Caco-2 (cell line): ENCODE measurements at regions not wholly inside any gene's neighbourhood (a gene's known extent, or its start where the extent isn't known, plus 50 kb on each side); places are given as distances from the start of the nearest gene placed in this dataset.

ENCODE experiments used
- BruUV-seq: library from RNA; stranded (reverse); fragments of 400-500 nt; replicated peaks from 2 replicates; lab custom pipeline; 2021; lab: Mats Ljungman, UMichigan
- CTCF ChIA-PET: fragments of 300-600 bp; sonication (Branson Sonifier 250); formaldehyde crosslinking; loops from one replicate; lab custom pipeline; 2022; ENCODE audit warnings: antibody characterized with exemption; lab: Charles Lee
- POLR2A ChIA-PET: fragments of 300-600 bp; sonication (Branson Sonifier 250); formaldehyde crosslinking; loops from one replicate; lab custom pipeline; 2022; ENCODE audit warnings: antibody characterized with exemption; lab: Charles Lee
- DNase-seq, 2 experiments: peaks; one replicate each; pipeline versions ENCODE4 v3.0.0 to v3.0.0-alpha.2; 2020 to 2022
- H3K27me3 ChIP-seq: replicated peaks from 2 replicates; pipeline ENCODE4 v1.6.0; 2011; ENCODE audit warnings: low read length; ENCODE audit not compliant: control insufficient read depth, insufficient read depth
- H3K36me3 ChIP-seq: 2 replicates; pipeline ENCODE4 v1.5.1; 2011; ENCODE audit warnings: low read length; ENCODE audit not compliant: control insufficient read depth, insufficient read depth
- H3K4me1 ChIP-seq: fragments of 250-450 bp; sonication (Bioruptor Pico); 2 replicates; pipeline ENCODE4 v1.5.1; 2020; ENCODE audit warnings: mild to moderate bottlenecking
- H3K4me3 ChIP-seq: 2 replicates; pipeline ENCODE4 v1.5.1; 2011; ENCODE audit warnings: low read depth, mild to moderate bottlenecking, control low read depth, low read length
- H3K9me3 ChIP-seq: fragments of 250-450 bp; sonication (Bioruptor Pico); 2 replicates; pipeline ENCODE4 v1.5.1; 2020; ENCODE audit warnings: mild to moderate bottlenecking, moderate library complexity
- H3K27ac Mint-ChIP-seq: one replicate; pipeline ENCODE4 v1.8.0; 2022; ENCODE audit warnings: mixed read lengths; ENCODE audit not compliant: unreplicated experiment
- H3K27me3 Mint-ChIP-seq: one replicate; pipeline ENCODE4 v1.8.0; 2022; ENCODE audit warnings: mixed read lengths; ENCODE audit not compliant: insufficient read depth, unreplicated experiment
- H3K36me3 Mint-ChIP-seq: one replicate; pipeline ENCODE4 v1.8.0; 2022; ENCODE audit warnings: mild to moderate bottlenecking, mixed read lengths; ENCODE audit not compliant: insufficient read depth, unreplicated experiment
- H3K4me1 Mint-ChIP-seq: one replicate; pipeline ENCODE4 v1.8.0; 2022; ENCODE audit warnings: low read depth, mixed read lengths; ENCODE audit not compliant: unreplicated experiment
- H3K4me3 Mint-ChIP-seq: one replicate; pipeline ENCODE4 v1.8.0; 2022; ENCODE audit warnings: mild to moderate bottlenecking, moderate library complexity, mixed read lengths; ENCODE audit not compliant: unreplicated experiment
- H3K9me3 Mint-ChIP-seq: one replicate; pipeline ENCODE4 v1.8.0; 2022; ENCODE audit warnings: mixed read lengths; ENCODE audit not compliant: unreplicated experiment
- intact Hi-C: fragments of 100-400 bp; cut with micrococcal nuclease; formaldehyde crosslinking; loops from one replicate; pipeline ENCODE4 v1.10.0; 2022; ENCODE audit not compliant: unreplicated experiment
- TF ChIP-seq, protein P1 (sequence below), 2 experiments: fragments of 200-600 bp in 1 of 2; IDR thresholded peaks; 1 replicate in 1 of 2; 2 replicates in 1 of 2; pipeline versions ENCODE4 v1.5.1 to v1.8.0; 2011 to 2022; ENCODE audit warnings: antibody characterized with exemption in 1 of 2, control low read depth in 1 of 2, inconsistent platforms in 1 of 2, low read depth in 1 of 2, low read length in 1 of 2, mild to moderate bottlenecking in 1 of 2, moderate library complexity in 1 of 2; ENCODE audit not compliant: insufficient read depth in 1 of 2, severe bottlenecking in 1 of 2, unreplicated experiment in 1 of 2

DNA sequence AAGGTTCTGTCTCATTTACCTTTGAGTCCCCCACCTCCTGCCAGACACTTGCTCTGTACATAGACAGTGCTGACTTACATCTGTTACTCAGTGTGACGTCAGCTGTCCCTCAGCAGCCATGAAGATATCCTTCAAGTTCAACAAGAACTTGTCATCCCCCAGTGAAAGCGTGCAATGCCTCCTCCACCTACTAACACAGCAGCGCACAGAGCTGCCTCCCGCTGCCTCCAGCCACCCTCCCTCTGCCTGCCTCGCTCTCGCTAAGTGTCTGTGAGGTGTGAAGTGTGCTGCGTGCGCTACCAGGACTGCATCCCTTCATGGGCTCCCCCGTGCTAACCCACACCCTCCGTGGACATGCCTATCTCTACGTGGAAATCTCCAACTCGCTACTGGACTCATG, 621.4 kb downstream of the BRD1 start:
- POLR2A ChIA-PET, result no interaction called here

DNA sequence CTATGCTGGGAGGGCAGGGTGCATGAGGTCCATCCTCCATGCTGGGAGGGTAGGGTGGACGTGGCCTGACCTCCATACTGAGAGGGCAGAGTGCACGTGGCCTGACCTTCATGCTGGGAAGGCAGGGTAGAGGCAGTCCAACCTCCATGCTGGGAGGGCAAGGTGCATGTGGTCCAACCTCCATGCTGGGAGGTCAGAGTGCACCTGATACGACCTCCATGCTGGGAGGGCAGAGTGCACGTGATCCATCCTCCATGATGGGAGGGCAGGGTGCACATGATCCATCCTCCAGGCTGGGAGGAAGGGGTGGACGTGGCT, 622.2 kb downstream of the BRD1 start:
- no peak for DNase-seq
- Histone ChIP-seq H3K4me3 (no peak overlapping the region), H3K27me3 (no peaks in the 10 kb centered on the region), H3K36me3 (no peaks in the 10 kb centered on the region), H3K9me3 (no peaks in the 10 kb centered on the region), H3K4me1 (no peaks in the 10 kb centered on the region)
- peaks cover 18% of the 10 kb centered on the region for H3K27me3 Mint-ChIP-seq
- peaks cover 4% of the 10 kb centered on the region for H3K36me3 Mint-ChIP-seq
- TF ChIP-seq, protein P1, sequence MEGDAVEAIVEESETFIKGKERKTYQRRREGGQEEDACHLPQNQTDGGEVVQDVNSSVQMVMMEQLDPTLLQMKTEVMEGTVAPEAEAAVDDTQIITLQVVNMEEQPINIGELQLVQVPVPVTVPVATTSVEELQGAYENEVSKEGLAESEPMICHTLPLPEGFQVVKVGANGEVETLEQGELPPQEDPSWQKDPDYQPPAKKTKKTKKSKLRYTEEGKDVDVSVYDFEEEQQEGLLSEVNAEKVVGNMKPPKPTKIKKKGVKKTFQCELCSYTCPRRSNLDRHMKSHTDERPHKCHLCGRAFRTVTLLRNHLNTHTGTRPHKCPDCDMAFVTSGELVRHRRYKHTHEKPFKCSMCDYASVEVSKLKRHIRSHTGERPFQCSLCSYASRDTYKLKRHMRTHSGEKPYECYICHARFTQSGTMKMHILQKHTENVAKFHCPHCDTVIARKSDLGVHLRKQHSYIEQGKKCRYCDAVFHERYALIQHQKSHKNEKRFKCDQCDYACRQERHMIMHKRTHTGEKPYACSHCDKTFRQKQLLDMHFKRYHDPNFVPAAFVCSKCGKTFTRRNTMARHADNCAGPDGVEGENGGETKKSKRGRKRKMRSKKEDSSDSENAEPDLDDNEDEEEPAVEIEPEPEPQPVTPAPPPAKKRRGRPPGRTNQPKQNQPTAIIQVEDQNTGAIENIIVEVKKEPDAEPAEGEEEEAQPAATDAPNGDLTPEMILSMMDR (IDR thresholded peaks at IDR 0.05; ENCODE audit: insufficient read depth in 1 of 2, low read depth in 1 of 2, low read length in 1 of 2, severe bottlenecking in 1 of 2, unreplicated experiment in 1 of 2), result no peak
- intact Hi-C loops, result no loop called here
- ChIA-PET POLR2A (no interaction called here), CTCF (no interaction called here)
- BruUV-seq, result no TSS peak
- no peak overlapping the region for H3K27ac Mint-ChIP-seq
- no peak overlapping the region for H3K4me3 Mint-ChIP-seq
- H3K4me1 Mint-ChIP-seq, result no peaks in the 10 kb centered on the region
- H3K9me3 Mint-ChIP-seq, result no peaks in the 10 kb centered on the region

More for the DNA sequence above, 621.4 kb downstream of the BRD1 start:
- H3K9me3 Mint-ChIP-seq, result no peaks in the 10 kb centered on the region
- H3K27ac Mint-ChIP-seq, result no peak overlapping the region
- no peaks in the 10 kb centered on the region for H3K4me1 ChIP-seq
- CTCF ChIA-PET, result no interaction called here
- intact Hi-C loops, result no loop called here
- no peak overlapping the region for H3K4me3 ChIP-seq
- no peaks in the 10 kb centered on the region for H3K4me1 Mint-ChIP-seq
- no peaks in the 10 kb centered on the region for H3K36me3 ChIP-seq
- H3K9me3 ChIP-seq, result no peaks in the 10 kb centered on the region
- peaks cover 4% of the 10 kb centered on the region for H3K36me3 Mint-ChIP-seq
- peak in 1 of 2 experiments; percentile 12 for DNase-seq
- no peaks in the 10 kb centered on the region for H3K27me3 ChIP-seq
- peaks cover 16% of the 10 kb centered on the region for H3K27me3 Mint-ChIP-seq
- H3K4me3 Mint-ChIP-seq, result no peak overlapping the region
- TF ChIP-seq, protein P1 (IDR thresholded peaks at IDR 0.05; ENCODE audit: insufficient read depth in 1 of 2, low read depth in 1 of 2, low read length in 1 of 2, severe bottlenecking in 1 of 2, unreplicated experiment in 1 of 2), result no peak
- no TSS peak for BruUV-seq

DNA sequence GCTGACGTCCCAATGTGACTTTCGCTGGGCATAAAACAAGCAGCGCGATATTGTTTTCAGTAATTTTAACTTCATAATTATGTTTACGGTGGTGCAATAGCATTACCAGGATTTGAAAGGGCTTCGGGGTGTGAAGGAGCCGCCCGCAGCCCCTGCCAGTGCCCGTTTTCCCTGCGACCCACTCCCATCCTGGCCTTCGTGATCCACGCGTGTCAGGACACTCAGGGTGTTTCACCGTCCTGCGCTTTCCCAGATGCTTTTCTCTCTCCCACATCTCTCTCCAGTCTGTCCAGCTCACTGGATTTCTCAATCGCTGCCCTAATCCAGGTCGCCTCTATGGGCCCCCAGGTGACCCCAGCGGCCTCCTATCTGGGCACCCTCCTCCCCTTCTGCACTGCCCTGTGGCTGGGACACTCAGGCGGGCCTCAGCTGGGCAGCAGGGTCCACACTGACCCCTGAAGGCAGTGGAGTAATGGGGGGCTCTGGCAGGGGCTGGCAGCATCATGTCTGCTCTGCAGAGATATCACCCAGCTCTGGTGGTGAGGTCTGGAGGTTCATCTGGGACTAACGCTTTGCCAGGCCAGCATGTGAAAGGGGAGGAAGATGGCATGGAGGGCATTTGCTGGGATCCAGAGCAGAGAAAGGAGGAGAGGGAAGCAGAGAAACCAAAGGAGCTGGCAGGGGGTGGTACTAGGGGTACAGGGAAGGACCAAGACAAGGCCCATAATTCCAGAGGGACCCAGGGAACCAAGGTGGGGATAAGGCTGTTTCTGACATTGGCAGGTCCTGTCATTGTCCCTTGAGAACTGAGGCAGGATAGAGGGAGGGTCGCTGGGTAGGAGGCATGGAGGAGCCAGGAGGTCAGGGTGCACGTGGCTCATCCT, 622.8 kb downstream of the BRD1 start:
- POLR2A ChIA-PET, result no interaction called here
- no TSS peak for BruUV-seq

More for the DNA sequence above, 622.8 kb downstream of the BRD1 start:
- TF ChIP-seq, protein P1 (IDR thresholded peaks at IDR 0.05; ENCODE audit: insufficient read depth in 1 of 2, low read depth in 1 of 2, low read length in 1 of 2, severe bottlenecking in 1 of 2, unreplicated experiment in 1 of 2), result no peak
- no peak overlapping the region for H3K27ac Mint-ChIP-seq
- no peaks in the 10 kb centered on the region for H3K36me3 ChIP-seq
- DNase-seq, result peak in 1 of 2 experiments; percentile 13
- H3K4me3 ChIP-seq, result no peak overlapping the region
- H3K27me3 Mint-ChIP-seq, result peaks cover 23% of the 10 kb centered on the region
- intact Hi-C loops, result no loop called here
- peaks cover 4% of the 10 kb centered on the region for H3K36me3 Mint-ChIP-seq
- no peaks in the 10 kb centered on the region for H3K4me1 Mint-ChIP-seq
- no peak overlapping the region for H3K4me3 Mint-ChIP-seq
- no peaks in the 10 kb centered on the region for H3K9me3 Mint-ChIP-seq
- no peaks in the 10 kb centered on the region for H3K9me3 ChIP-seq
- no peaks in the 10 kb centered on the region for H3K4me1 ChIP-seq
- CTCF ChIA-PET, result no interaction called here
- no peaks in the 10 kb centered on the region for H3K27me3 ChIP-seq
